HG03108 (cell line): ENCODE measurements at regions not wholly inside any gene's neighbourhood (a gene's known extent, or its start where the extent isn't known, plus 50 kb on each side); places are given as distances from the start of the nearest gene placed in this dataset.
"Not testable (repeated sequence)": the region's sequence is repeated elsewhere in the genome, so short reads cannot be mapped to it uniquely, and the experiment has no call there.

ENCODE experiments used
- ATAC-seq: cut with Tn5 transposase; IDR thresholded peaks from one replicate; pipeline ENCODE4 v1.9.1; 2021; ENCODE audit warnings: moderate library complexity; ENCODE audit not compliant: unreplicated experiment

GRCh38 chr5:99191206-99191745 lies 262.5 kb upstream of the CHD1 start:
- no peak for ATAC-seq

- ATAC-seq, result no peak
These were observed 258.8 kb upstream of the CHD1 start for GRCh38 chr5:99187611-99188010.

GRCh38 chr5:99179206-99179605 lies 250.4 kb upstream of the CHD1 start:
- ATAC-seq, result no peak

GRCh38 chr5:99177796-99178195 lies 249.0 kb upstream of the CHD1 start:
- ATAC-seq, result no peak

- no peak for ATAC-seq
These were observed 247.4 kb upstream of the CHD1 start for GRCh38 chr5:99176186-99176585.

GRCh38 chr5:99169309-99169708 lies 240.5 kb upstream of the CHD1 start:
- no peak for ATAC-seq

- ATAC-seq, result not testable (repeated sequence)
These were observed 232.7 kb upstream of the CHD1 start for GRCh38 chr5:99161538-99161937.

GRCh38 chr5:99156688-99157087 lies 227.9 kb upstream of the CHD1 start:
- no peak for ATAC-seq

- not testable (repeated sequence) for ATAC-seq
These were observed 214.5 kb upstream of the CHD1 start for GRCh38 chr5:99143283-99143795.

GRCh38 chr5:99141534-99142128 lies 212.8 kb upstream of the CHD1 start:
- ATAC-seq, result no peak

- ATAC-seq, result no peak
These were observed 210.1 kb upstream of the CHD1 start for GRCh38 chr5:99138911-99139310.

- ATAC-seq, result no peak
These were observed 205.1 kb upstream of the CHD1 start for GRCh38 chr5:99133921-99134320.

- ATAC-seq, result no peak
These were observed 201.1 kb upstream of the CHD1 start for GRCh38 chr5:99129768-99130501.

- ATAC-seq, result no peak
These were observed 194.2 kb upstream of the CHD1 start for GRCh38 chr5:99122976-99123375.

- no peak for ATAC-seq
These were observed 190.5 kb upstream of the CHD1 start for GRCh38 chr5:99119326-99119725.

GRCh38 chr5:99116526-99116925 lies 187.7 kb upstream of the CHD1 start:
- no peak for ATAC-seq

GRCh38 chr5:99109894-99110293 lies 181.1 kb upstream of the CHD1 start:
- ATAC-seq, result no peak

- ATAC-seq, result no peak
These were observed 176.4 kb upstream of the CHD1 start for GRCh38 chr5:99105216-99105615.

- ATAC-seq, result no peak
These were observed 175.8 kb upstream of the CHD1 start for GRCh38 chr5:99104538-99105132.

GRCh38 chr5:99102073-99102697 lies 173.4 kb upstream of the CHD1 start:
- no peak for ATAC-seq

GRCh38 chr5:99099691-99100090 lies 170.9 kb upstream of the CHD1 start:
- no peak for ATAC-seq
